ENCODE measurements at regions not wholly inside any gene's neighbourhood (a gene's known extent, or its start where the extent isn't known, plus 50 kb on each side); places are given as distances from the start of the nearest gene placed in this dataset.

DNA sequence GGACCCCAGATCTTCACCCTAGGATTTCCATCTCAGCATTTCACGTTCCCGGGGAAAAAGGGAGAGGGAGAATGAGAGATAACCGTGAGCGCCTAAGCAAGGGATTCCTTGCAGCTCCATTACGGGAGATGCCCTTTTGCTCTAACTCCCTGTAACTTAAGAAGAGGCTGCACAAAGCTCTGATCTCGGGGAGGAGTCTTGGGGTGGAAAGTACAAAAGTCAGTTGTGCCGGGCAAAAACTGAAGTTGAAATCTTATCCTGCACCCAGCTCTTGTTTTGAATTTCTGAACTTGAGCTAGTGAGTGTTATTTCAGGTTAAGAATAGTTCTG, 256.4 kb upstream of the SOX21 start:
- TF ChIP-seq CHD1 (IDR thresholded peaks at IDR 0.05; ENCODE audit: low read length) (no peak), ARID2 (IDR thresholded peaks at IDR 0.05) (no peak), HDGF (IDR thresholded peaks at IDR 0.05) (no peak), CTCF (IDR thresholded peaks at IDR 0.05 in 2 of 3, conservative IDR thresholded peaks at IDR 0.05 in 1 of 3; ENCODE audit: insufficient read depth in 2 of 3, low read depth in 1 of 3, low read length in 3 of 3) (no peak)

Measured in K562 (cell line).